ENCODE measurements at regions not wholly inside any gene's neighbourhood (a gene's known extent, or its start where the extent isn't known, plus 50 kb on each side); places are given as distances from the start of the nearest gene placed in this dataset.
A peak's percentile ranks its signal among the peaks of the same experiment; 100 is the strongest.

GRCh38 chr7:155979566-155979965, 167.3 kb upstream of the SHH start:
- DNase-seq (ENCODE audit: low read depth), result no peak

GRCh38 chr7:155975490-155975889, 163.2 kb upstream of the SHH start:
- DNase-seq (ENCODE audit: low read depth), result peak; percentile 2

- DNase-seq (ENCODE audit: low read depth), result no peak
Measured at GRCh38 chr7:155974186-155974897, 162.1 kb upstream of the SHH start.

GRCh38 chr7:155973451-155973997, 161.3 kb upstream of the SHH start:
- DNase-seq (ENCODE audit: low read depth), result no peak

GRCh38 chr7:155972651-155973390, 160.6 kb upstream of the SHH start:
- DNase-seq (ENCODE audit: low read depth), result no peak

- DNase-seq (ENCODE audit: low read depth), result no peak
Measured at GRCh38 chr7:155972247-155972646, 160.0 kb upstream of the SHH start.

- no peak for DNase-seq (ENCODE audit: low read depth)
Measured at GRCh38 chr7:155971180-155971770, 159.0 kb upstream of the SHH start.

GRCh38 chr7:155969192-155969929, 157.1 kb upstream of the SHH start:
- no peak for DNase-seq (ENCODE audit: low read depth)

GRCh38 chr7:155965010-155965409, 152.7 kb upstream of the SHH start:
- DNase-seq (ENCODE audit: low read depth), result peak; percentile 73

- DNase-seq (ENCODE audit: low read depth), result no peak
Measured at GRCh38 chr7:155964543-155964942, 152.3 kb upstream of the SHH start.

GRCh38 chr7:155963771-155964195, 151.5 kb upstream of the SHH start:
- DNase-seq (ENCODE audit: low read depth), result no peak

- no peak for DNase-seq (ENCODE audit: low read depth)
Measured at GRCh38 chr7:155963356-155963755, 151.1 kb upstream of the SHH start.

- DNase-seq (ENCODE audit: low read depth), result no peak
Measured at GRCh38 chr7:155962968-155963300, 150.7 kb upstream of the SHH start.

GRCh38 chr7:155962191-155962967, 150.1 kb upstream of the SHH start:
- peak; percentile 97 for DNase-seq (ENCODE audit: low read depth)

- DNase-seq (ENCODE audit: low read depth), result peak; percentile 99
Measured at GRCh38 chr7:155961241-155962190, 149.3 kb upstream of the SHH start.

- peak; percentile 84 for DNase-seq (ENCODE audit: low read depth)
Measured at GRCh38 chr7:155959894-155960293, 147.6 kb upstream of the SHH start.

GRCh38 chr7:155956977-155957376, 144.7 kb upstream of the SHH start:
- no peak for DNase-seq (ENCODE audit: low read depth)

- DNase-seq (ENCODE audit: low read depth), result no peak
Measured at GRCh38 chr7:155955367-155955635, 143.0 kb upstream of the SHH start.

- no peak for DNase-seq (ENCODE audit: low read depth)
Measured at GRCh38 chr7:155954550-155955366, 142.5 kb upstream of the SHH start.

Measured in Daoy (cell line).